NOMO-1 treated with DMSO at 0.1 percent for 48 hours (cell line): ENCODE measurements at regions not wholly inside any gene's neighbourhood (a gene's known extent, or its start where the extent isn't known, plus 50 kb on each side); places are given as distances from the start of the nearest gene placed in this dataset.

Experiments used
- DNase-seq: peaks from one replicate; lab custom pipeline; 2025; ENCODE audit not compliant: unreplicated experiment; lab: John Stamatoyannopoulos, UW

- DNase-seq: no peak
Measured at GRCh38 chr7:142377567-142377966, 119.7 kb upstream of the PRSS58 start.

DNA sequence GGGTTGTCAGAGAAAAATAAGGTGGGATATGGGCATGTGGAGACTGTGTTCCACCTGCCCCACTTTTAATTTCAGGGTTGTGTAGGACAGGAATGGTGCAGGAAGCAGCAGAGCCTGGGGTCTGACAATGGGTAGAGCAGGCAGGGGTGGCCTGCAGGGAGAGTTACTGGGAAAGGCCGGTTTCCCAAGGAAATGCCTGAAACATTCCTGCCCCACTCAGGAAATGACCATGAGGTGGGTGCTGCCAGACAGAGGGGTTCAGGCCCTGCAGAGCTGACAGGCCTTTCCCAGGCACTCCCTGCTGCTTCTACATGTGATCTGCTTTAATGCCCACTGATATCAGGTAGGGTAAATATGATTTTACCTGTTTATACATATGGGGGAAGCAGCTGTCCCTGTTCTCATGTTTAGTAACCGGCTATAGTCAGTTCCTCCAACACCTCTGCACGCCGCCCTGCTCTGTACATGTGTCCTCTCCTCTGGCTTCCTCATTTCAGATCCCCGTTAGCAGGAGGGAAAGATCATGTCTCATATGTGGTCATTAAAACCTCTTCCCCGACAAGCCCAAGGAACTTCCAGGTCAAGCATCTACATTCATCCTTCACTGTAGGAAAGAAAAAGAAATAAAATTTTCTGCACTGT lies 118.6 kb upstream of the PRSS58 start:
- DNase-seq: peak; percentile 53

- no peak for DNase-seq
Measured at GRCh38 chr7:142375710-142376313, 118.0 kb upstream of the PRSS58 start.

DNA sequence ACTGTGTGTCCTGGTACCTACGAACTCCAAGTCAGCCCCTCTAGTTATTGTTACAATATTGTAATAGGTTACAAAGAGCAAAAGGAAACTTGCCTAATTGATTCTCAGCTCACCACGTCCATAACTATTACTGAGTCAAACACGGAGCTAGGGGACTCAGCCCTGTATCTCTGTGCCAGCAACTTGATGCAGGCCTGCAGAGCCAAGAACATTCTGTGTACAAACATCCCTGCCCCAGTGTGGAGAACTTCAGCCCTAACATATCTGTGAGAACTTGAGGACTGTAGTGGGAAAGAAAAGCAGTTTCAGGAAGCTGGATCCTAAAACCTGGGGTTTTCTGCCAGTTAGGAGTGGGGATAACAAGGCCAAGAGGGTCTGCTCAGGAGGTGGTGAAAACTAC lies 114.9 kb upstream of the PRSS58 start:
- no peak for DNase-seq

DNA sequence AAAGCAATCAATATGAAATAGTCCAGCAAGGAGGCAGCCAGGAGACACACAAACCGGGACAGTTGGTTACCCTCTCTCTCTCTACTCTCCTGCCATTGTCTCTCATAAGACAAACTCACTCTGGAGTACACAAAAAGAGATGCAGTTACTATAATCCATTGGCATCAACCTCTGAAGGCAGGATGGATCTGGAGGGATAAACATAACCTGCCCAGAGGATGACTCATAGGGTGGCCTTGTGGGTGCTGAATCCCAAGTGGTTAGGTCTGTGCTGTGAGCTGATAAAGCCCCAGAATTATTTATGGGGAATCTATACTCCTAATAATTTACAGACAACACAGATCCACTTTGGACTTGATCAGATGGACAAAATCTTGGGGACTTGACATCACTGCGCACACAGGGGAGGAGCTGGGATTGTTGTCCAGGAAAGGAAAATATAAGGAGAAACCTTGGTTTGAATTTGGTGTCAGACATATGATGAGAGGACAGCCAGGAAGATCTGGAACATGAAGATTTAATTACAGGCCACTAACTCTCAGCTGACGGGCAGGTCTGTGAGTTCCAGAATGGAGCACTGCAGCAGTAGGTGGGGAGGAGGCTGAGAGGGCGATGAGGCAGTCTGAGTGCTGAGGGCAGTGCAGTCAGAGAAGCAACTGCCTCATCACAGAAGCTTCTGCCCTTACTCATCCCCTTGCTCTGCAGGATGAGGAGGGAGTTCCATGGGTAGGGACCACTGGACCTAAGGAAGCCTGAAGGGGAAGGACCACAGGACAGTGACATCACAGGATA lies 113.9 kb upstream of the PRSS58 start:
- no peak for DNase-seq

DNA sequence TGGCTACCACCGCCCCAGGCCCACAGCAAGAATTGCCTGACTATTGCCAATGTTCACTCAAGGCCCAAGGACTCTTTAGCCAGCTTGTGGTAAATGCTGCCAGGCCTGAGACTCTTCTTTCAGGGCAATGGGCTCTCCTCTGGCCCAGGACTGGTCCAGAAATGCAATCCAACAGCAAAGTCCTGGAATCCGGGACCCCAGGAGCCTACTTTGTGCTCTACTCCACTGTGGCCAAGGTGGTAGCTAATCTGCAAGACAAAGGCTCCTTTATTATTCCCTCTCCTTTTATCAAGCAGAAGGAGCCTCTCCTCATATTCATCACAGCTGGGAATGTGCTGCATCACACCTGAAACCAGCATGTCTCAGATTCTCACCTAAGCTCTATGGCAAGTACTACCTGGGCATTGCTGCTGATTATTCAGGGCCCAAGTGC lies 107.6 kb upstream of the PRSS58 start:
- no peak for DNase-seq

DNA sequence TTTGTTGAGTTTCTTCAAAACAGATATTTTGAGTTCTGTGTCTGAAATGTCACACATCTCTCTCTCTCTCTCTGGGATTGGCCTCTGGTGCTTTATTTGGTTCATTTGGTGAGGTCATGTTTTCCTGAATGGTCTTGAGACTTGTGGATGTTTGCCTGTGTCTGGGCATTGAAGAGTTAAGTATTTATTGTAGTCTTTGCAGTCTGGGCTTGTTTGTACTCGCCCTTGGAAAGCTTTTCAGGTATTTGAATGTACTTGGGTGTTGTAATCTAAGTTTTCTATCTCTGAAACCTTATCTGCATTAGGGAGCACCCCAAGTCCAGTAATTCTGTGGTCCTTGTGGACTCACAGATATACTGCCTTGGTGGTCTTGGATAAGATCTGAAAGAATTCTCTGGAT lies 106.7 kb upstream of the PRSS58 start:
- DNase-seq: no peak

DNA sequence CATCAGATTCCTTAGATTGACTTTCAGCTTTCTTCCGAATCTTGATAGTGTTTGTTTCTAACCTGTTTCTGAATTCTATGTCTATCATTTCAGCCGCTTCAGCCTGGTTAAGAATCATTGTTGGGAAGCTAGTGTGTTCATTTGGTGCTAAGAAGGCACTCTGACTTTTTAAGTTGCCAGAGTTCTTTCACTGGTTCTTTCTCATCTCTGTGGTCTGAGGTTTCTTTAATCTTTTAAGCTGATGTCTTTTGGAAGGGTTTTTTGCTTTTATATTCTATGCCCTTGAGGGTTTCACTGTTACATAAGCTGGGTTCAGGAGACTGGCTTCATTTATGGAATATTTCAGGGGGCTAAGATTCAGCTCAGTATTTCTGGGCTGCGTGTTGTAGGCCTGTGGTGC lies 104.5 kb upstream of the PRSS58 start:
- DNase-seq: no peak

- DNase-seq: no peak
Measured at GRCh38 chr7:142359694-142360279, 101.9 kb upstream of the PRSS58 start.

GRCh38 chr7:142357953-142358520 lies 100.2 kb upstream of the PRSS58 start:
- peak; percentile 26 for DNase-seq

- DNase-seq: no peak
Measured at GRCh38 chr7:142356166-142356565, 98.3 kb upstream of the PRSS58 start.

DNA sequence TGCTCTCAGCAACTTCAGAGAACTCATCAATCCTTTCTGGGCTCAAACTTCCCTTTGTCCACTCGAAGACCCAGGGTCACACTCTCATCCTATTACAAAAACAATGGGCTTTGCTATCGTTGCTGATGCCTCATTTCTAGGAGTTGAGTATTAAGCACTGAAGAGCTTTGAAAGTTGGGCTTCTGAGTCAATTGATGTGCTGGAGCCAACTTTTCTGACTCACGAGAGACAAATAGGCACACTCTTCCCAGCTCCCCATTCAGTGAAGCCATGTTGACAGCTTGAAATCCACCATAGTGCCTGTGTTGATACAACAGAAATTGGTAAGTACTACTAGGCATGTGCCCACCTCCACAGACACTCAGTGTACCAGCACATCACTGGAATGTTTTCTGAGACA lies 97.5 kb upstream of the PRSS58 start:
- DNase-seq: no peak

- DNase-seq: no peak
Measured at GRCh38 chr7:142353147-142354060, 95.5 kb upstream of the PRSS58 start.

GRCh38 chr7:142352543-142352942 lies 94.7 kb upstream of the PRSS58 start:
- DNase-seq: no peak

- no peak for DNase-seq
Measured at GRCh38 chr7:142351145-142351544, 93.3 kb upstream of the PRSS58 start.

- no peak for DNase-seq
Measured at GRCh38 chr7:142349670-142350405, 92.0 kb upstream of the PRSS58 start.

DNA sequence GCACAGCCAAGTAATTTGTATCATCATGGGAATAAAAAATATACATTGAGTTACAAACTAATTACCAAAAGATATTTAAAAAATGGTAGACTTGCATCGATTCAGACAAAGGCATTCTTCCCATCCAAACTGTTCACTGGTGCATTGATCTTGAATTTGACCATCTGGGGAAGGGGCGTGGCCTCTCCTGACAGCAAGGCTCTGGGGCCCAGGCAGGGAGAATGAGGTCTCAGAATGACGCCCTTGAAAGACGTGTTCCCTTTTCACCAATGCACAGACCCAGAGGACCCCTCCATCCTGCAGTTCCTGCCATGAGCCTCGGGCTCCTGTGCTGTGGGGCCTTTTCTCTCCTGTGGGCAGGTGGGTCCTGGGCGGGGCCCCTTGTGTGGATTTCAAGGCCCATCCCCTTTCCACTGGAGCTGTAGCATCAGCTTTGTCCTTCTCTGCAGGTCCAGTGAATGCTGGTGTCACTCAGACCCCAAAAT lies 91.1 kb upstream of the PRSS58 start:
- DNase-seq: no peak

GRCh38 chr7:142348100-142348499 lies 90.2 kb upstream of the PRSS58 start:
- no peak for DNase-seq

- no peak for DNase-seq
Measured at GRCh38 chr7:142347091-142347490, 89.2 kb upstream of the PRSS58 start.

DNA sequence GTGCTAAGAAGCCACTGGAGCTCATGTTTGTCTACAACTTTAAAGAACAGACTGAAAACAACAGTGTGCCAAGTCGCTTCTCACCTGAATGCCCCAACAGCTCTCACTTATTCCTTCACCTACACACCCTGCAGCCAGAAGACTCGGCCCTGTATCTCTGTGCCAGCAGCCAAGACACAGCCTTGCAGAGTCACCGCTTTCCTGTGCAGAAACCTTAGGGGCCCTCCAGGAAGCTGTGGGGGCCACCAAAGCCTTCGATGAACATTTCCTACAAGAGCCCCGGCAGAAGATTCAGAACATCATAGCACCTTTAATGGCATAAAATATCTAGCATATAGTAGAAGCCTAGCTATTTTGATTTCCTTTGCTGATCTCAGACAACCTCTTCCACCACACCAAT lies 88.0 kb upstream of the PRSS58 start:
- DNase-seq: no peak
